ENCODE measurements at regions not wholly inside any gene's neighbourhood (a gene's known extent, or its start where the extent isn't known, plus 50 kb on each side); places are given as distances from the start of the nearest gene placed in this dataset.

DNA sequence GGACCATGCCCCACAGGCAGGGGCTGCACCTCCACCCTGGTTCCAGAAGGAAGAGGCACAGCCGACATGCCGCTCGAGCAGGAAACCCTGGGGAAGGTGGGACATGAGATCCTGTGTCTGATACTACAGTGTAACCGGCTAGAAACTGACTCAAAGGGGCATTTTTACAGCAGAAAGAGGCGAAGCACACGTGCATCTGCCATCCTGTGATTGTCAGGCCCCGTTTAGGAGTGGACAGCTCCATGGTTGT, 62.7 kb downstream of the SIK1 start:
- TF ChIP-seq, protein P1, sequence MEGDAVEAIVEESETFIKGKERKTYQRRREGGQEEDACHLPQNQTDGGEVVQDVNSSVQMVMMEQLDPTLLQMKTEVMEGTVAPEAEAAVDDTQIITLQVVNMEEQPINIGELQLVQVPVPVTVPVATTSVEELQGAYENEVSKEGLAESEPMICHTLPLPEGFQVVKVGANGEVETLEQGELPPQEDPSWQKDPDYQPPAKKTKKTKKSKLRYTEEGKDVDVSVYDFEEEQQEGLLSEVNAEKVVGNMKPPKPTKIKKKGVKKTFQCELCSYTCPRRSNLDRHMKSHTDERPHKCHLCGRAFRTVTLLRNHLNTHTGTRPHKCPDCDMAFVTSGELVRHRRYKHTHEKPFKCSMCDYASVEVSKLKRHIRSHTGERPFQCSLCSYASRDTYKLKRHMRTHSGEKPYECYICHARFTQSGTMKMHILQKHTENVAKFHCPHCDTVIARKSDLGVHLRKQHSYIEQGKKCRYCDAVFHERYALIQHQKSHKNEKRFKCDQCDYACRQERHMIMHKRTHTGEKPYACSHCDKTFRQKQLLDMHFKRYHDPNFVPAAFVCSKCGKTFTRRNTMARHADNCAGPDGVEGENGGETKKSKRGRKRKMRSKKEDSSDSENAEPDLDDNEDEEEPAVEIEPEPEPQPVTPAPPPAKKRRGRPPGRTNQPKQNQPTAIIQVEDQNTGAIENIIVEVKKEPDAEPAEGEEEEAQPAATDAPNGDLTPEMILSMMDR (conservative IDR thresholded peaks at IDR 0.05; ENCODE audit: low read depth, low read length): no peak
- H3K4me3 ChIP-seq (ENCODE audit: low read depth, low read length): no peak overlapping the region

GRCh38 chr21:43363506-43364260, 63.2 kb downstream of the SIK1 start:
- DNase-seq (ENCODE audit: low read depth): no peak
- no peak overlapping the region for H3K4me3 ChIP-seq (ENCODE audit: low read depth, low read length)
- TF ChIP-seq, protein P1 (conservative IDR thresholded peaks at IDR 0.05; ENCODE audit: low read depth, low read length): no peak

More for the DNA sequence above, 62.7 kb downstream of the SIK1 start:
- no peak for DNase-seq (ENCODE audit: low read depth)

DNA sequence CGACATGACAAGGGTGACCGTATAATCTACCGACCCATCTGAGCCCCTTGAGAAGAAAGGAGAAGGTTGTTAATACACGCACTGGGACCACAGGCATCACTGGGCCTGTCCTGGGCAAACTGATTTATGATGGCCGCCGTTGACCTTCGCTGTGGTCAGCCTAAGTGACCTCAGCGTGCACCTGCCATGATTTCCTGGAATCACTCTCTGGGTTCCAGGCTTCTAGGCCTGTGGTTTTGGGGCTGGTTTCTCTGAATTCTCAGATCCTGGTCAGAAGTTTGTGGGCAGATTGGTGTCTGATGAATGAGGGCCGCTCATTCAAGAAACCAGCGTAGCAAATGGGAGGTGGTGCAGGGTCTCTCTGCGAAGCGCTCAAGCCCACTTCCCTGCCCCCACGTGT, 64.0 kb downstream of the SIK1 start:
- no peak overlapping the region for H3K4me3 ChIP-seq (ENCODE audit: low read depth, low read length)
- TF ChIP-seq, protein P1 (conservative IDR thresholded peaks at IDR 0.05; ENCODE audit: low read depth, low read length): no peak

DNA sequence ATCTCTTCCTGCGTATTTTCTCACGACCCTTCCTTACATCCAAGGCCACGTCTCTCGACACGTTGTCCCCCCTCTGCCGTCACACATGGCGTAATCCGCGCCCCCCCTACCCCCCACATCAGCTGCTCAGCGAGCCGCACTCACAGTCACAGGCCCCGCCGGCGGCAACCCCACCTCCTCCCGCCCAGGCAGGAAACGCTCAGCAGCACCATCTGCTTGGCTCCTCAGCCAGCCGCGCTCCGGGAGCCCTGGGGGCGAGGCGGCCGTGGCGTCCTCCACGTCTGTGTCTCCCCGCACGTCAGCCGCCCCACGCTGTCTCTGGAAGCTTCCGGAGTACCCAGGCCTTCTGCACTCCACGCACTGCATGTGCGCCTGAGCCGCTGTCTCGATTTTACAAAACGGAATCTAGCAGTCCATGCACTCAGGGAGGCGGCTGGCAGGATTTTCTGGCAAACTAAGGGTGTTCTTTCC, 64.6 kb downstream of the SIK1 start:
- DNase-seq (ENCODE audit: low read depth): no peak
- TF ChIP-seq, protein P1 (conservative IDR thresholded peaks at IDR 0.05; ENCODE audit: low read depth, low read length): no peak
- H3K4me3 ChIP-seq (ENCODE audit: low read depth, low read length): no peak overlapping the region

More for the DNA sequence above, 64.0 kb downstream of the SIK1 start:
- no peak for DNase-seq (ENCODE audit: low read depth)

DNA sequence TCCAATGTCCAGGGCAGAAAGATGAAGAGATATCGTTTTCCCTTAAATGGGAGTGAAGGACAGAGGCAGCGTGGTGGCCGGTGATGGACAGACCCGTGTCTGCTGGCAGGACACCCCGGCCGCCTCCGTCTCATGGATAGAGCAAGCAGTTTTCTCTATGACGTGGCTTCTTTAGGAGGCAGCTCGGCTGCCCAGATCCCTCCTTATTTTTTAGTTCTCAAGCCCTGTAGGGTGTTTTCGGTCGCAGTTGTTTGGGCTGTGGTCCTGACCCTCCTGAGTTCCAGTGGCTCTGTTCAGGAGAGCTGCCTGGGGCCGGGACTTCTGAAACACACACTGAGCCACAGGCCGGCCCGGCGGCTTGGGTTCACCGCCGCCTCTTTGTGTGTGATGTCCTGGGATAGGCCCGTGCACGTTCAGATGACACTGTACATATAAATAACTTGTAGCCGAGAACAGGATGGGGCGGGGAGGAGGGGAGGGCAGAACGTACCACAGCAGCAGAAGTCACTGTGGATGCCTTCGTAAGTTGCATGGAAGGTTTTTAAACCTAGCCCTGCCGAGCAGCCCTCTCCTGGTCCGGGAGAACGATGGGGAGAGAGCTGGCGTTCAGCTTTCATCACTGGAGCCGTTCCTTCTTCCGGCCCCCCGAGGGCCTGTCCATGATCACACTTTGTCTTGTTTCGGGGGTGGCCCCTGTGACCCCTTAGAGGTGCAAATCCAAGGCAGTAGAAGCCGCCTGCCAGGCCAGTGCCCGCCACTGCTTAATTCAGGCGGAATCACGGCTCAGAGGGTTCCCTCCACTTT, 65.2 kb downstream of the SIK1 start:
- no peak for DNase-seq (ENCODE audit: low read depth)
- TF ChIP-seq, protein P1 (conservative IDR thresholded peaks at IDR 0.05; ENCODE audit: low read depth, low read length): no peak
- H3K4me3 ChIP-seq (ENCODE audit: low read depth, low read length): no peak overlapping the region

GRCh38 chr21:43361127-43361492, 65.8 kb downstream of the SIK1 start:
- DNase-seq (ENCODE audit: low read depth): no peak
- TF ChIP-seq, protein P1 (conservative IDR thresholded peaks at IDR 0.05; ENCODE audit: low read depth, low read length): no peak

More at GRCh38 chr21:43361127-43361492, 65.8 kb downstream of the SIK1 start:
- H3K4me3 ChIP-seq (ENCODE audit: low read depth, low read length): no peak overlapping the region

Data from epithelial cell of proximal tubule (primary cell).